ENCODE measurements at regions not wholly inside any gene's neighbourhood (a gene's known extent, or its start where the extent isn't known, plus 50 kb on each side); places are given as distances from the start of the nearest gene placed in this dataset.

DNA sequence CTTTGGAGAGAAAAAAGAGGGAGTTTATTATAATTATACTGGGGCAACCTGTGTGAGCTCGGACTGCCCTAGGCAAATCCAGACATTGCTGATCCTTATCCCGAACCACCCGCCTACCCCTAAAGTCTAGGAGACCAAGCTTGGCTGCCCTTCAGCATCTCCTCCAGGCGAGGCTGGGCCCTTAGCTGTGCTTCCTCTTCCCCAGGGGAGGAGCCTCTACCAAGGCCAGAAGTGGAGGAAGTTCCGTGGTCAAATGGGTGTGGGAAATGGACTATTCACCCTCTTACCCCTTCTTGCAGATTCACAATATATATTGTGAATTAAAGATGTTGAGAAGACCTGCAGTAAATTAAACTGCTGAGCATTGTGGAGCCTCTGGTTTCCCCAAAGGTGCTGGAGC is 158.3 kb upstream of the HES1 start:
- TF ChIP-seq, protein P1, sequence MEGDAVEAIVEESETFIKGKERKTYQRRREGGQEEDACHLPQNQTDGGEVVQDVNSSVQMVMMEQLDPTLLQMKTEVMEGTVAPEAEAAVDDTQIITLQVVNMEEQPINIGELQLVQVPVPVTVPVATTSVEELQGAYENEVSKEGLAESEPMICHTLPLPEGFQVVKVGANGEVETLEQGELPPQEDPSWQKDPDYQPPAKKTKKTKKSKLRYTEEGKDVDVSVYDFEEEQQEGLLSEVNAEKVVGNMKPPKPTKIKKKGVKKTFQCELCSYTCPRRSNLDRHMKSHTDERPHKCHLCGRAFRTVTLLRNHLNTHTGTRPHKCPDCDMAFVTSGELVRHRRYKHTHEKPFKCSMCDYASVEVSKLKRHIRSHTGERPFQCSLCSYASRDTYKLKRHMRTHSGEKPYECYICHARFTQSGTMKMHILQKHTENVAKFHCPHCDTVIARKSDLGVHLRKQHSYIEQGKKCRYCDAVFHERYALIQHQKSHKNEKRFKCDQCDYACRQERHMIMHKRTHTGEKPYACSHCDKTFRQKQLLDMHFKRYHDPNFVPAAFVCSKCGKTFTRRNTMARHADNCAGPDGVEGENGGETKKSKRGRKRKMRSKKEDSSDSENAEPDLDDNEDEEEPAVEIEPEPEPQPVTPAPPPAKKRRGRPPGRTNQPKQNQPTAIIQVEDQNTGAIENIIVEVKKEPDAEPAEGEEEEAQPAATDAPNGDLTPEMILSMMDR (IDR thresholded peaks at IDR 0.05), result no peak
- no peak for TF ChIP-seq POLR2A (IDR thresholded peaks at IDR 0.05)

All from lower leg skin (tissue), 3 donors.